CD14-positive monocyte (primary cell): ENCODE measurements at regions not wholly inside any gene's neighbourhood (a gene's known extent, or its start where the extent isn't known, plus 50 kb on each side); places are given as distances from the start of the nearest gene placed in this dataset.

Experiments
- DNase-seq, 3 donors: peaks; one replicate each; pipeline ENCODE4 v3.0.0-alpha.2; 2011 to 2022
- H2AFZ ChIP-seq: 2 replicates; pipeline ENCODE4 v1.6.0; 2012; ENCODE audit warnings: mild to moderate bottlenecking, low read depth, low read length, inconsistent platforms; ENCODE audit not compliant: insufficient read depth, poor library complexity, severe bottlenecking
- H3K27ac ChIP-seq, 2 donors: 1 replicate in 1 of 2; 2 replicates in 1 of 2; pipeline ENCODE4 v1.5.1; 2012 to 2013; ENCODE audit warnings: low read length in 2 of 2, control low read depth in 1 of 2, inconsistent platforms in 1 of 2, low read depth in 1 of 2, mild to moderate bottlenecking in 1 of 2
- H3K27me3 ChIP-seq, 2 donors: one replicate each; pipeline versions ENCODE4 v1.6.0 to v1.6.1; 2011 to 2013; ENCODE audit warnings: low read length in 2 of 2; ENCODE audit not compliant: control insufficient read depth in 2 of 2, insufficient read depth in 2 of 2
- H3K36me3 ChIP-seq, 2 donors: replicated peaks in 1 of 2; 1 replicate in 1 of 2; 2 replicates in 1 of 2; pipeline versions ENCODE4 v1.5.1 to v1.6.1; 2012 to 2013; ENCODE audit warnings: low read length in 2 of 2, control low read depth in 1 of 2, inconsistent platforms in 1 of 2, mild to moderate bottlenecking in 1 of 2; ENCODE audit not compliant: insufficient read depth in 2 of 2, control insufficient read depth in 1 of 2
- H3K4me1 ChIP-seq, 2 donors: 1 replicate in 1 of 2; 2 replicates in 1 of 2; pipeline versions ENCODE4 v1.5.1 to v1.6.1; 2012 to 2013; ENCODE audit warnings: low read length in 2 of 2, control low read depth in 1 of 2, inconsistent platforms in 1 of 2, mild to moderate bottlenecking in 1 of 2, moderate library complexity in 1 of 2; ENCODE audit not compliant: insufficient read depth in 2 of 2, control insufficient read depth in 1 of 2
- H3K4me2 ChIP-seq: replicated peaks from 2 replicates; pipeline ENCODE3; 2012; ENCODE audit warnings: low read length, moderate library complexity, mild to moderate bottlenecking; ENCODE audit not compliant: poor library complexity, severe bottlenecking; ENCODE audit errors: extremely low read depth
- H3K4me3 ChIP-seq, 3 experiments: fragments of 200-600 bp in 1 of 3; sonication (generic) in 1 of 3; replicated peaks in 1 of 3; 1 replicate in 2 of 3; 2 replicates in 1 of 3; pipeline ENCODE4 v1.5.1; 2011 to 2013; ENCODE audit warnings: low read length in 3 of 3, mild to moderate bottlenecking in 3 of 3, control low read depth in 2 of 3, low read depth in 2 of 3, inconsistent platforms in 1 of 3, moderate library complexity in 1 of 3
- H3K79me2 ChIP-seq: 2 replicates; pipeline ENCODE4 v1.6.0; 2012; ENCODE audit warnings: mild to moderate bottlenecking, control low read depth, inconsistent platforms, low read length, moderate library complexity; ENCODE audit not compliant: insufficient read depth
- H3K9ac ChIP-seq: 2 replicates; pipeline ENCODE4 v1.6.0; 2017; ENCODE audit warnings: low read length, mild to moderate bottlenecking; ENCODE audit not compliant: insufficient read depth, poor library complexity, severe bottlenecking
- H3K9me3 ChIP-seq, 2 donors: replicated peaks in 1 of 2; 1 replicate in 1 of 2; 2 replicates in 1 of 2; pipeline versions ENCODE4 v1.5.1 to v1.6.1; 2012 to 2013; ENCODE audit warnings: low read length in 2 of 2, control low read depth in 1 of 2; ENCODE audit not compliant: control insufficient read depth in 1 of 2, insufficient read depth in 1 of 2
- H4K20me1 ChIP-seq: 2 replicates; pipeline ENCODE4 v1.6.0; 2012; ENCODE audit warnings: mild to moderate bottlenecking, low read length, control low read depth, moderate library complexity; ENCODE audit not compliant: insufficient read depth
- H3K27ac Mint-ChIP-seq, 7 donors: one replicate each; pipeline ENCODE4 v1.8.0; 2020; ENCODE audit warnings: mild to moderate bottlenecking in 7 of 7, mixed read lengths in 7 of 7, moderate library complexity in 6 of 7, inconsistent platforms in 2 of 7
- H3K27me3 Mint-ChIP-seq, 3 donors: one replicate each; pipeline ENCODE4 v1.8.0; 2021 to 2022; ENCODE audit warnings: low read depth in 3 of 3, mild to moderate bottlenecking in 3 of 3, mixed read lengths in 3 of 3, moderate library complexity in 3 of 3, inconsistent platforms in 1 of 3
- H3K36me3 Mint-ChIP-seq, 2 donors: one replicate each; pipeline ENCODE4 v1.8.0; 2020; ENCODE audit warnings: mixed read lengths in 2 of 2, inconsistent platforms in 1 of 2, mild to moderate bottlenecking in 1 of 2
- H3K4me1 Mint-ChIP-seq: one replicate; pipeline ENCODE4 v1.8.0; 2020; ENCODE audit warnings: mild to moderate bottlenecking, mixed read lengths
- H3K4me3 Mint-ChIP-seq, 2 donors: one replicate each; pipeline ENCODE4 v1.8.0; 2020; ENCODE audit warnings: mild to moderate bottlenecking in 2 of 2, mixed read lengths in 2 of 2, moderate library complexity in 1 of 2
- H3K9me3 Mint-ChIP-seq, 7 donors: one replicate each; pipeline ENCODE4 v1.8.0; 2020 to 2022; ENCODE audit warnings: mixed read lengths in 7 of 7, mild to moderate bottlenecking in 6 of 7, moderate library complexity in 6 of 7, inconsistent platforms in 2 of 7
- CTCF ChIP-seq: fragments of 200-600 bp; IDR thresholded peaks from one replicate; pipeline ENCODE4 v1.8.0; 2022; ENCODE audit warnings: antibody characterized with exemption, mild to moderate bottlenecking
- WGBS: methylation state at CpG from one replicate; pipeline ENCODE4 v1.1.5; 2013; ENCODE audit warnings: missing lambda C conversion rate; ENCODE audit not compliant: insufficient coverage; 5-methylcytosine and 5-hydroxymethylcytosine counted together
- intact Hi-C, 2 donors: fragments of 100-400 bp; cut with micrococcal nuclease; formaldehyde crosslinking; loops; one replicate each; pipeline versions ENCODE4 v1.15.0 to v1.15.1; 2023

GRCh38 chr4:71980976-71981375 is 50.8 kb upstream of the NPFFR2 start:
- WGBS, result no CpG with 5 or more reads among the region's 2 CpGs

More at GRCh38 chr4:71980976-71981375, 50.8 kb upstream of the NPFFR2 start:
- Mint-ChIP-seq H3K4me3 (no peak overlapping the region), H3K36me3 (no peaks in the 10 kb centered on the region), H3K27me3 (peaks cover 0 to 2% (median 0%) of the 10 kb centered on the region in 3 donors), H3K9me3 (peaks cover 0 to 5% (median 3%) of the 10 kb centered on the region in 7 donors), H3K4me1 (peaks cover 18% of the 10 kb centered on the region), H3K27ac (no peak overlapping the region)
- intact Hi-C loops, result no loop called here
- DNase-seq, result no peak
- TF ChIP-seq CTCF, result no peak
- Histone ChIP-seq H3K9ac (no peak overlapping the region), H3K9me3 (no peaks in the 10 kb centered on the region), H3K4me3 (no peak overlapping the region), H3K36me3 (no peaks in the 10 kb centered on the region), H3K4me1 (peaks cover 11 to 14% of the 10 kb centered on the region in 2 donors), H2AFZ (no peak overlapping the region), H3K27ac (no peak overlapping the region), H3K79me2 (no peaks in the 10 kb centered on the region), H3K4me2 (no peak overlapping the region), H3K27me3 (no peaks in the 10 kb centered on the region), H4K20me1 (no peaks in the 10 kb centered on the region)
